H1 (cell line): ENCODE measurements at regions not wholly inside any gene's neighbourhood (a gene's known extent, or its start where the extent isn't known, plus 50 kb on each side); places are given as distances from the start of the nearest gene placed in this dataset.

Experiments used
- CTCF ChIA-PET: fragments of 300-600 bp; sonication (Branson Sonifier 250); formaldehyde crosslinking; loops from one replicate; lab custom pipeline; 2021; ENCODE audit not compliant: partially characterized antibody; lab: Charles Lee
- POLR2A ChIA-PET: fragments of 300-600 bp; sonication (Branson Sonifier 250); formaldehyde crosslinking; loops from one replicate; lab custom pipeline; 2021; ENCODE audit warnings: inconsistent platforms; ENCODE audit not compliant: partially characterized antibody; lab: Charles Lee
- DNase-seq, 2 experiments: peaks; one replicate each; pipeline versions ENCODE4 v3.0.0 to v3.0.0-alpha.2; 2010 to 2022; ENCODE audit warnings: low spot score in 2 of 2, low read depth in 1 of 2, mixed read lengths in 1 of 2
- FAIRE-seq: peaks from 2 replicates; lab custom pipeline; 2011; peaks lifted over from hg19 to GRCh38; lab: Jason Lieb, UNC
- H2AFZ ChIP-seq: 2 replicates; pipeline ENCODE4 v1.8.1; 2012; ENCODE audit warnings: low read length, inconsistent platforms
- H2AK5ac ChIP-seq: 2 replicates; pipeline ENCODE4 v1.6.1; 2013; ENCODE audit warnings: low read depth, low read length
- H2BK120ac ChIP-seq: replicated peaks from 2 replicates; pipeline ENCODE3; 2013; ENCODE audit warnings: low read depth, low read length, inconsistent platforms
- H2BK12ac ChIP-seq: 2 replicates; pipeline ENCODE4 v1.6.1; 2013; ENCODE audit warnings: low read depth, low read length
- H2BK15ac ChIP-seq: 2 replicates; pipeline ENCODE4 v1.6.1; 2013; ENCODE audit warnings: low read length
- H2BK20ac ChIP-seq: 2 replicates; pipeline ENCODE4 v1.6.1; 2013; ENCODE audit warnings: low read length
- H2BK5ac ChIP-seq: 2 replicates; pipeline ENCODE4 v1.6.1; 2013; ENCODE audit warnings: low read depth, low read length
- H3K14ac ChIP-seq: 2 replicates; pipeline ENCODE4 v1.6.1; 2013; ENCODE audit warnings: inconsistent platforms; ENCODE audit not compliant: insufficient read length
- H3K18ac ChIP-seq: 2 replicates; pipeline ENCODE4 v1.6.1; 2013; ENCODE audit warnings: low read length; ENCODE audit errors: extremely low read depth
- H3K23ac ChIP-seq: 2 replicates; pipeline ENCODE4 v1.6.1; 2013; ENCODE audit warnings: inconsistent platforms; ENCODE audit not compliant: insufficient read length
- H3K23me2 ChIP-seq: 2 replicates; pipeline ENCODE4 v1.6.1; 2013; ENCODE audit warnings: low read depth, low read length
- H3K27ac ChIP-seq: 2 replicates; pipeline ENCODE4 v1.6.1; 2011; ENCODE audit warnings: low read depth, low read length, inconsistent platforms
- H3K27me3 ChIP-seq, 4 experiments: replicated peaks in 1 of 4; 1 replicate in 1 of 4; 2 replicates in 3 of 4; pipeline versions ENCODE4 v1.6.1 to v1.8.1; 2011 to 2013; ENCODE audit warnings: low read length in 3 of 4, mild to moderate bottlenecking in 3 of 4, inconsistent platforms in 2 of 4, mixed read lengths in 2 of 4, moderate library complexity in 1 of 4; ENCODE audit not compliant: control insufficient read depth in 3 of 4, insufficient read depth in 3 of 4; ENCODE audit errors: extremely low read depth in 1 of 4
- H3K36me3 ChIP-seq, 4 experiments: 2 replicates each; pipeline versions ENCODE4 v1.6.1 to v1.8.1; 2011 to 2013; ENCODE audit warnings: mild to moderate bottlenecking in 4 of 4, low read length in 3 of 4, moderate library complexity in 2 of 4, control low read depth in 1 of 4, inconsistent platforms in 1 of 4; ENCODE audit not compliant: insufficient read depth in 4 of 4, control insufficient read depth in 2 of 4
- H3K4ac ChIP-seq: replicated peaks from 2 replicates; pipeline ENCODE3; 2013; ENCODE audit warnings: low read length, low read depth, mixed read lengths, inconsistent platforms; ENCODE audit not compliant: insufficient read length
- H3K4me1 ChIP-seq, 4 experiments: replicated peaks in 1 of 4; 1 replicate in 1 of 4; 2 replicates in 3 of 4; pipeline versions ENCODE4 v1.6.1 to v1.8.1; 2011 to 2013; ENCODE audit warnings: low read length in 3 of 4, inconsistent platforms in 2 of 4, mixed read lengths in 1 of 4; ENCODE audit not compliant: insufficient read depth in 4 of 4, control insufficient read depth in 3 of 4
- H3K4me2 ChIP-seq, 2 experiments: 2 replicates each; pipeline versions ENCODE4 v1.6.1 to v1.8.1; 2011 to 2013; ENCODE audit warnings: low read depth in 2 of 2, low read length in 2 of 2, control low read depth in 1 of 2, inconsistent platforms in 1 of 2, mild to moderate bottlenecking in 1 of 2; ENCODE audit not compliant: insufficient read depth in 1 of 2
- H3K4me3 ChIP-seq, 4 experiments: fragments of 200-600, 300-600 bp in 1 of 4; sonication (generic), shearing (Covaris generic), sonication (Bioruptor Twin) in 1 of 4; 2 replicates each; pipeline versions ENCODE4 v1.5.1 to v1.8.1; 2011 to 2016; ENCODE audit warnings: low read length in 4 of 4, low read depth in 3 of 4, control low read depth in 2 of 4, inconsistent platforms in 2 of 4, mild to moderate bottlenecking in 2 of 4, mixed read lengths in 1 of 4, moderate library complexity in 1 of 4; ENCODE audit not compliant: insufficient read depth in 2 of 4; ENCODE audit errors: extremely low read depth in 1 of 4
- H3K56ac ChIP-seq: replicated peaks from 2 replicates; pipeline ENCODE3; 2013; ENCODE audit warnings: low read depth, mild to moderate bottlenecking, mixed read lengths, low read length, inconsistent platforms; ENCODE audit not compliant: insufficient read length
- H3K79me1 ChIP-seq: 2 replicates; pipeline ENCODE4 v1.6.1; 2013; ENCODE audit warnings: low read depth, low read length, control low read depth
- H3K79me2 ChIP-seq, 2 experiments: 2 replicates each; pipeline versions ENCODE4 v1.6.1 to v1.8.1; 2012 to 2013; ENCODE audit warnings: low read length in 2 of 2, mild to moderate bottlenecking in 2 of 2, inconsistent platforms in 1 of 2; ENCODE audit not compliant: insufficient read depth in 2 of 2, control insufficient read depth in 1 of 2
- H3K9ac ChIP-seq, 4 experiments: replicated peaks in 1 of 4; 1 replicate in 1 of 4; 2 replicates in 3 of 4; pipeline versions ENCODE4 v1.6.1 to v1.8.1; 2011 to 2013; ENCODE audit warnings: low read depth in 3 of 4, low read length in 3 of 4, control low read depth in 2 of 4, mild to moderate bottlenecking in 2 of 4, moderate library complexity in 2 of 4, inconsistent platforms in 1 of 4; ENCODE audit errors: extremely low read depth in 1 of 4
- H3K9me3 ChIP-seq, 2 experiments: 2 replicates each; pipeline versions ENCODE4 v1.6.1 to v1.8.1; 2012 to 2013; ENCODE audit warnings: mild to moderate bottlenecking in 2 of 2, moderate library complexity in 2 of 2, control low read depth in 1 of 2, inconsistent platforms in 1 of 2, low read depth in 1 of 2, low read length in 1 of 2, mixed read lengths in 1 of 2; ENCODE audit not compliant: insufficient read depth in 2 of 2
- H4K20me1 ChIP-seq, 2 experiments: replicated peaks in 1 of 2; 2 replicates each; pipeline versions ENCODE3 to v1.8.1; 2011 to 2013; ENCODE audit warnings: inconsistent platforms in 2 of 2, low read length in 2 of 2, mild to moderate bottlenecking in 1 of 2; ENCODE audit not compliant: insufficient read depth in 2 of 2, control insufficient read depth in 1 of 2
- H4K5ac ChIP-seq: 2 replicates; pipeline ENCODE4 v1.6.1; 2013; ENCODE audit warnings: low read length, low read depth, mixed read lengths, inconsistent platforms; ENCODE audit not compliant: insufficient read length
- H4K8ac ChIP-seq: 2 replicates; pipeline ENCODE4 v1.8.0; 2013; ENCODE audit warnings: mild to moderate bottlenecking, moderate library complexity, low read length, inconsistent platforms; ENCODE audit not compliant: insufficient read depth; ENCODE audit errors: extremely low read depth
- H4K91ac ChIP-seq: replicated peaks from 2 replicates; pipeline ENCODE3; 2013; ENCODE audit warnings: low read length, mixed read lengths, inconsistent platforms; ENCODE audit not compliant: insufficient read length
- RBBP5 ChIP-seq: IDR thresholded peaks from 2 replicates; pipeline ENCODE4 v1.7.1; 2012; ENCODE audit warnings: low read depth, mild to moderate bottlenecking, inconsistent platforms, low read length, moderate library complexity, borderline replicate concordance
- ZNF274 ChIP-seq: IDR thresholded peaks from 2 replicates; pipeline ENCODE4 v1.7.0; 2012; ENCODE audit warnings: low read length, borderline replicate concordance; ENCODE audit errors: extremely low read depth
- WGBS, 2 experiments: shearing (Covaris generic) in 1 of 2; methylation state at CpG; one replicate each; pipeline versions ENCODE4 v1.1.6 to v1.1.7; 2013 to 2015; ENCODE audit warnings: low lambda C conversion rate in 2 of 2, mixed read lengths in 2 of 2, inconsistent platforms in 1 of 2, low coverage in 1 of 2, missing lambda C conversion rate in 1 of 2; ENCODE audit not compliant: insufficient replicate concordance in 2 of 2, insufficient coverage in 1 of 2, insufficient read length in 1 of 2; ENCODE audit errors: extremely low coverage in 1 of 2, missing lambda C conversion rate in 1 of 2; 5-methylcytosine and 5-hydroxymethylcytosine counted together

GRCh38 chr12:116444590-116444943 lies 114.6 kb upstream of the MAP1LC3B2 start:
- Histone ChIP-seq H2BK15ac (no peak overlapping the region), H2AFZ (no peak overlapping the region), H3K4ac (no peak overlapping the region), H3K23ac (no peak overlapping the region), H3K36me3 (no peaks in the 10 kb centered on the region), H3K4me1 (0 out of 7 replicates have a peak, but pooled peaks cover 0 to 2% (median 0%) of the 10 kb centered on the region in 4 experiments), H3K79me2 (no peaks in the 10 kb centered on the region), H3K18ac (no peak overlapping the region), H4K8ac (no peak overlapping the region), H3K79me1 (no peaks in the 10 kb centered on the region), H2BK5ac (no peak overlapping the region), H3K9me3 (no peaks in the 10 kb centered on the region), H2AK5ac (no peak overlapping the region), H3K27ac (no peak overlapping the region), H3K14ac (no peak overlapping the region), H3K27me3 (no peaks in the 10 kb centered on the region), H3K56ac (no peak overlapping the region), H4K20me1 (no peaks in the 10 kb centered on the region), H3K9ac (no peak overlapping the region), H3K23me2 (no peaks in the 10 kb centered on the region), H2BK12ac (no peak overlapping the region), H2BK120ac (no peak overlapping the region), H2BK20ac (no peak overlapping the region), H4K5ac (no peak overlapping the region), H3K4me3 (no peak overlapping the region), H4K91ac (no peak overlapping the region), H3K4me2 (no peak overlapping the region)
- 93% methylated on average over 6 of the region's 7 CpGs; no CpG with 5 or more reads in 1 of the 2 experiments for WGBS, 2 experiments
- ChIA-PET POLR2A (no interaction called here), CTCF (interaction anchor here (1.1 to 1.2 kb wide), 2 partner anchors 10 to 87 kb away, joined by 3 to 5 read pairs; no protein-coding TSS in a partner anchor)
- DNase-seq (no peak), FAIRE-seq (no peak)
- TF ChIP-seq ZNF274 (no peak), RBBP5 (no peak)
